Stimulated activated CD8-positive, alpha-beta memory T cell treated with anti-CD3 and anti-CD28 coated beads, Interleukin-15, amount 100 ng/mL, for 1 hour (primary cell): ENCODE measurements at regions not wholly inside any gene's neighbourhood (a gene's known extent, or its start where the extent isn't known, plus 50 kb on each side); places are given as distances from the start of the nearest gene placed in this dataset.
"Not testable (repeated sequence)": the region's sequence is repeated elsewhere in the genome, so short reads cannot be mapped to it uniquely, and the experiment has no call there.

Experiments used
- DNase-seq: peaks from one replicate; pipeline ENCODE4 v3.0.0-alpha.2; 2020; ENCODE audit warnings: low read depth

DNA sequence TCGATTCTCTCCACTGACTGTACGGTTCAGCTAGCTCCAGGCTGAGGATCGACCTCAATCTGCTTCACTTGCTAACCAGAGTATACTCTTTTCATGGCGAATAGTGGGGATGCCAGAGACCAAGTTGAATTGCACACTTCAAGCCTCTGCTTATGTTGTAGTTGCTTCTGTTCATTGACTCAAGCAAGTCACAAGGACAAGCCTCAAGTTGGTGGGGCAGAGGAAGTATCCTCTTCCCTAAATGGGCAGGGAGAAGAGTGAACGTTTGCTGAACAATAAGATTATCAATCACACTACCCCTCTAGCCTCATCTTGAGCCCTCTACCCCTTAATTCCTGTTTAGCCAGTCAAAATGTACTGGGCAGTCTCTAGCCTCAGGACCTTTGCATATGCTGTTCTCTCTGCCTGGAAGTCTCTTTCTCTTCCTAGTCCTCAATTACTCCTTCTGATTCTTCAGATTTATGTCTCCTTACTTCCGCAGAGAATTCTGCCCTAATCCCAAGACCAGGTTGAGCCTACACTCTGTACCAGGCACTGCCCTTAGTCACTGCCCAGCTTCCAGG, 390.4 kb upstream of the PROK2 start:
- DNase-seq = no peak

- DNase-seq = no peak
These were observed 389.9 kb upstream of the PROK2 start for GRCh38 chr3:72174890-72175289.

- DNase-seq = no peak
These were observed 389.1 kb upstream of the PROK2 start for GRCh38 chr3:72174040-72174439.

GRCh38 chr3:72171946-72172345, 387.0 kb upstream of the PROK2 start:
- DNase-seq = no peak

DNA sequence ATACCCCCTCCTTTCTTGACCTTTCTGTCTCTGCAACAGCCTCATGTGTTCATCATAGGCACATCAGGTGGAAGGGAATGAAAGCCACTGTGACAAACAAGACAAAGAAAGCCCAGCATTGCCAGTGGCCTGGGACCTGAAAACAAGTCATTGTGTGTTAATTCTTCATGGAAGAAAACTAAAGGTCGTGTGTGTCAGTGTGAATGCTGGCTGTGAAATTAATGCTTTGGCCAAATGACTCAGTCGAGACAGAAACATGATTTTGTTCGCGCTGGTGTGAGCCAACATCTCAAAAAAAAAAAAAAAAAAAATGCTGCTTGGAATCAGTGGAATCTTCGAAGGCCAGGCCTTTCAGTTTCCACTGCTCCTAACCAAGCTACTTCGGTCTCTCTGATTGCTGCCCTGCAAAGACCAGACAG, 386.5 kb upstream of the PROK2 start:
- DNase-seq = no peak

- DNase-seq = no peak
These were observed 384.9 kb upstream of the PROK2 start for GRCh38 chr3:72169561-72170472.

DNA sequence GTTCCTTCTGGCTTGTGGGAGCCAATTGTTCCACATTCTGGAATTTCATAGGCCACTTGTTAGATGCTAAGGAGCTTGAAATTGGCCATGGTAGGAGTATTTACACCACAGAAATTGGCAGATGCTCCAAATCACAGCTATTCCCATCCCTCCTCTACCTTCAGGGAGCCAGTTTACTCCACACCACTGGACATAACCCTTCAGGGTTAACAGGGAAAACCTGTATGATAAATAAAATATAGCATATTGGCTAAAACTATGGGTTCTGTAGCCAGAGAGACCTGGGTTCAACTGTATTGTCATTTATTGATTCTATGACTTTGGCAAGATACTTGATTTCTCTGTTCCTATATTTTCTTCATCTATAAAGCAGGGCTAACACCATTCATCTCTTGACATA, 384.2 kb upstream of the PROK2 start:
- no peak for DNase-seq

- DNase-seq = no peak
These were observed 380.9 kb upstream of the PROK2 start for GRCh38 chr3:72165808-72166207.

- DNase-seq = no peak
These were observed 380.4 kb upstream of the PROK2 start for GRCh38 chr3:72165317-72165716.

- no peak for DNase-seq
These were observed 379.7 kb upstream of the PROK2 start for GRCh38 chr3:72164635-72164978.

GRCh38 chr3:72163809-72164634, 379.1 kb upstream of the PROK2 start:
- DNase-seq = no peak

DNA sequence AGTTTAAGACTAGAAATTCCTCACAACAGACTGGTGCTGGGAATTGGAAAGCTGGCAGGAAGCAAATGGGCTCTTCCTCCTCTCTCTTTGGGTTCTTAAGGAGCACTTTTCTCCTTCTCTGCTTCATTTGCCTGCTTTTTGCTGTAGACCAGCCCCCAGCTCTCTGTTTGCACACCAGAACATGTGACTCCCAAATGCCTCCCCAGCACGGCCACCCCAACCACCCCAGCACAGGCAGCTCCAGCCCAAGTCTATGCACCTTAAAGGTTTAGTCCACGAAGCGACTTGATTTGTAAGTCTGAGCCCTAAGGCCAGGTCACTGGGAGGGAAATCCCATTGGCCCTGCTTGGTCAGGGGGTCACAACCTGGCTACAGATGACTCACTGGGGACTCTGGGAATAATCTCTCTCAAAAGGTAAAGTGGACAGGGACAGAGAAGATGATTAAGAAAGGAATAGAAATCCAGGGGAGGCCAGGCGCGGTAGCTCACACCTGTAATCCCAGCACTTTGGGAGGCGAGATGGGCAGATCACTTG, 377.8 kb upstream of the PROK2 start:
- DNase-seq = no peak

DNA sequence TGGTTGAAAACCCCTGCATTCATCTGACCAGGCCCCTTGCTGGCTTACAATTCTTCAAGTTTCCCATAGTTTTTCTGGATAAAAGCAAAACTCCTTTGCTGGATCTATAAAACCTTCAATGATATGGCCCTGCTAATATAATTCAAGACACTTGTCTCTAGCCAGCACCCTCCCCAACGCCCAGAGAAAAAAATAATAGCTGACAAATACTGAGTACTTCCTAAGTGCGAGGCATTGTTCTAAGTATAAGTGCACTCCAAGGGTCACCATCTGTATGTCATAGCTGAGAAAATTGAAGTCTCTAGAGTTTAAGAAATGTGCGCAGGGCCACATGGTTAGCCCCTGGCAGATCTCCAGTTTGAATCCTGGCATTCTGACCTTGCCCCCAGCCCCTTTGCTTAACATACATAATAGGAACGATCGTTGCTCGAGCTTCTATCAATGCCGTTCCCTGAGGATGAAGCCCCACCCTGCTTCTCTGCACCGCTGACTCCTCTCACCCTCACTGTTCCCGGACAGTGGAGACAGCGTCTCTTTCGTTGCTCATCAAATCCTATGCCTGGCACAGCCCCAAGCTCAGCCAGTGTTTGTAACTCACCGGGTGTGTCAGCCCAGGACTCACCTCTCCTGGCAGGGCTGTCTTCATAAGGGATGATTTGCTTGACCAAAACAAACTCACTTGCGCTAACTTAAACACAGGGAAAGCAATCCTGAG, 377.1 kb upstream of the PROK2 start:
- no peak for DNase-seq

DNA sequence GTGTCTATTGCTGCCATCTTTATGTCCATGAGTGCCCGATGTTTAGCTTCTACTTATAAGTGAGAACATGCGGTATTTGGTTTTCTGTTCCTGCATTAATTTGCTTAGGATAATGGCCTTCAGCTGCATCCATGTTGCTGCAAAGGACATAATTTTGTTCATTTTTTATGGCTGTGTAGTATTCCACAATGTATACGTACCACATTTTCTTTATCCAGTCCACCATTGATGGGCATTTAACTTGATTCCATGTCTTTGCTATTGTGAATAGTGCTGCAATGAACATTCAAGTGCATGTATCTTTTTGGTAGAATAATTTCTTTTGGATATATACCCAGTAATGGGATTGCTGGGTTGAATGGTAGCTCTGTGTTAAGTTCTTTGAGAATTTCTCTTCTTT, 376.3 kb upstream of the PROK2 start:
- DNase-seq = not testable (repeated sequence)

- no peak for DNase-seq
These were observed 375.4 kb upstream of the PROK2 start for GRCh38 chr3:72160351-72160750.

GRCh38 chr3:72159487-72159886, 374.5 kb upstream of the PROK2 start:
- no peak for DNase-seq

DNA sequence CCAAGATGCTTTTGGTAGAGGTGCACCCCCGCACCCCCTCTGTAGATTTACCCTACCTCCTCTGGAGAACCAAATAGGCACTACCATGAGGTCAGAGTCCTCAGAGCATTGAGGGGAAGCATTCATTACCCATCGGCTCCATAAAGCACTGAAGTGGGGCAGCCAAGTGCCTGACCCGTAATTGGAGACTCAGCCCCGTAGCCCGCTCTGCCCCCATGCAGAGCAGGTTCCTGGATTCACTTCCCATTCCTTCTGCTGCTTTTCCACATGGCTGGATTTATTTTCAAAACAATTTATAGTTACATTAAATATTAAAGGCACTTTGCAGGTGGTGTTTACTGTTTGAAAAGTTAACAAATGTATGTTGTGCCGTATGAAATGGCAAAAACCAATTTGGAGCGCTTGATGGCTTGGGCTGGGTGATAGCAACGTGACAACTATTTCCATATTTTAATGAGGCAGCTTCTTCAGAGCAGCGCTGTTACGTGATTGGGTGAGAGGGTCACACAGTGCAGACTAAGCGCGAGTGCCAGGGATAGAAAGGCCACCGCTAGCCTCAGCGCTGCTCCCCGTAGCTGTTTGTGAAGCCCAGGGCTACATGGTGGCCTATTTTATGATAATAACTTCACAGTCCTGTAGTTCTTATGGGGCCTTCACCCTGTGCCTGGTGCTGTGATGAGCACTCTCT, 373.8 kb upstream of the PROK2 start:
- no peak for DNase-seq

DNA sequence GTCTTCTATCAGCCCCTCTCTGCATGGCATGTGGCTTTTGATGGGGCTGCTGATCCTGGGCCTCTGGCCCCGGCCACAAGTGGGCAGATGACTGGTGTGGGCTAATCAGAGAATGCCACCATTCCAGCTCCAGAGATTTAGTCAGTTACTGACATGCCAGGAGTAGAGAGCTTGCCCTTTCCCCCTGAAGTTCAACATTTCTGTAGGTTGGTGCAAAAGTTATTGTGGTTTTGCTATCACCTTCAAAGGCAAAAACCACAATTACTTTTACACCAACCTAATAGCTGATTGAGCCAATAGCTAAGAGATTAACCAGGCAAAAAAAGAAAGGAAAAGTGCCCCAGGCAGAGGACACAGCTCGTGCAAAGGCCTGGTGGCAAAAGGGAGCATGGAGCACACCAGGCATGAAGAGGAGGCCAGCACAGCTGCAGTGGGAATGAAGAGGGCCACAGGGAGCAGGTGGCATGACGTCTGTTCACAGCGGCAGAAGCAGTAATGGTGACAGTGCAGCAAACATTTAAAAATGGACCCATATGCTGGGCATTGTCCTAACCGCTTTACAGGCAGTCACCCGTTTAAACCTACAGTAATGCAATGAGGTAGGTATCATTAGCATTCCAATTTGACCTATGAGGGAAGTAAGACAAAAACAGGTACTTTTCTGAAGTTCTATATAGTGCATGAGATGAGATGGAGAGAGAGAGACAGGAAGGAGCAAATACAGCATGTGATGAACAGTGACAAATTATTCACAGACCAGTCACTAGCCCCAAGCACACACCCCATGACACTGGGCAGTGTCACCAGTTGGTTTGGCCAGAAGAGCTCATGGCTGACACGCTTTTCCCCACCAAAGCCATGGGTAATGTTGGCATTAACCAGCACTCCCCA, 373.0 kb upstream of the PROK2 start:
- DNase-seq = no peak

GRCh38 chr3:72155391-72156064, 370.6 kb upstream of the PROK2 start:
- DNase-seq = no peak
